Ecto neural progenitor cell (in vitro differentiated cells): ENCODE measurements at regions not wholly inside any gene's neighbourhood (a gene's known extent, or its start where the extent isn't known, plus 50 kb on each side); places are given as distances from the start of the nearest gene placed in this dataset.
"Not testable (repeated sequence)": the region's sequence is repeated elsewhere in the genome, so short reads cannot be mapped to it uniquely, and the experiment has no call there.

Experiments used
- DNase-seq: peaks from one replicate; pipeline ENCODE4 v3.0.0-alpha.2; 2018; ENCODE audit warnings: low spot score

GRCh38 chr13:81025091-81025490 is 684.2 kb upstream of the SPRY2 start:
- no peak for DNase-seq

- DNase-seq: no peak
Measured at GRCh38 chr13:81021284-81021840, 680.4 kb upstream of the SPRY2 start.

- no peak for DNase-seq
Measured at GRCh38 chr13:81020010-81020409, 679.1 kb upstream of the SPRY2 start.

- DNase-seq: no peak
Measured at GRCh38 chr13:81018936-81019335, 678.0 kb upstream of the SPRY2 start.

GRCh38 chr13:81017513-81018152 is 676.7 kb upstream of the SPRY2 start:
- no peak for DNase-seq

- DNase-seq: no peak
Measured at GRCh38 chr13:81012031-81012430, 671.1 kb upstream of the SPRY2 start.

- no peak for DNase-seq
Measured at GRCh38 chr13:81001828-81002385, 661.0 kb upstream of the SPRY2 start.

GRCh38 chr13:80998603-80999002 is 657.7 kb upstream of the SPRY2 start:
- not testable (repeated sequence) for DNase-seq

GRCh38 chr13:80989747-80990146 is 648.8 kb upstream of the SPRY2 start:
- no peak for DNase-seq

- DNase-seq: no peak
Measured at GRCh38 chr13:80989241-80989640, 648.3 kb upstream of the SPRY2 start.

GRCh38 chr13:80988391-80989151 is 647.6 kb upstream of the SPRY2 start:
- DNase-seq: no peak

- DNase-seq: no peak
Measured at GRCh38 chr13:80979035-80979641, 638.2 kb upstream of the SPRY2 start.

- DNase-seq: no peak
Measured at GRCh38 chr13:80977168-80977567, 636.2 kb upstream of the SPRY2 start.

GRCh38 chr13:80975903-80976302 is 635.0 kb upstream of the SPRY2 start:
- DNase-seq: no peak

GRCh38 chr13:80973721-80974120 is 632.8 kb upstream of the SPRY2 start:
- DNase-seq: no peak

- no peak for DNase-seq
Measured at GRCh38 chr13:80972857-80973478, 632.0 kb upstream of the SPRY2 start.

GRCh38 chr13:80965097-80965496 is 624.2 kb upstream of the SPRY2 start:
- no peak for DNase-seq

GRCh38 chr13:80962855-80963254 is 621.9 kb upstream of the SPRY2 start:
- DNase-seq: no peak

- DNase-seq: no peak
Measured at GRCh38 chr13:80962173-80962572, 621.2 kb upstream of the SPRY2 start.

- DNase-seq: no peak
Measured at GRCh38 chr13:80957019-80957655, 616.2 kb upstream of the SPRY2 start.

- no peak for DNase-seq
Measured at GRCh38 chr13:80955501-80955900, 614.6 kb upstream of the SPRY2 start.

GRCh38 chr13:80952158-80952557 is 611.2 kb upstream of the SPRY2 start:
- no peak for DNase-seq
